HS-5 (cell line): ENCODE measurements at regions not wholly inside any gene's neighbourhood (a gene's known extent, or its start where the extent isn't known, plus 50 kb on each side); places are given as distances from the start of the nearest gene placed in this dataset.
"Not testable (repeated sequence)": the region's sequence is repeated elsewhere in the genome, so short reads cannot be mapped to it uniquely, and the experiment has no call there.

ENCODE experiments used
- DNase-seq: peaks from one replicate; pipeline ENCODE4 v3.0.0-alpha.2; 2012; ENCODE audit warnings: low read depth

- DNase-seq: not testable (repeated sequence)
These were observed 245.9 kb downstream of the BCL2L11 start for GRCh38 chr2:111366641-111367029.

GRCh38 chr2:111367080-111367479 is 246.4 kb downstream of the BCL2L11 start:
- not testable (repeated sequence) for DNase-seq

- not testable (repeated sequence) for DNase-seq
These were observed 247.2 kb downstream of the BCL2L11 start for GRCh38 chr2:111367871-111368270.

GRCh38 chr2:111368288-111368687 is 247.6 kb downstream of the BCL2L11 start:
- DNase-seq: not testable (repeated sequence)

- DNase-seq: not testable (repeated sequence)
These were observed 252.3 kb downstream of the BCL2L11 start for GRCh38 chr2:111373060-111373459.

GRCh38 chr2:111373989-111374388 is 253.3 kb downstream of the BCL2L11 start:
- DNase-seq: not testable (repeated sequence)

GRCh38 chr2:111374734-111375133 is 254.0 kb downstream of the BCL2L11 start:
- not testable (repeated sequence) for DNase-seq

- not testable (repeated sequence) for DNase-seq
These were observed 254.7 kb downstream of the BCL2L11 start for GRCh38 chr2:111375320-111375883.

- not testable (repeated sequence) for DNase-seq
These were observed 255.7 kb downstream of the BCL2L11 start for GRCh38 chr2:111376272-111376970.

- DNase-seq: not testable (repeated sequence)
These were observed 256.2 kb downstream of the BCL2L11 start for GRCh38 chr2:111376971-111377352.

- not testable (repeated sequence) for DNase-seq
These were observed 256.8 kb downstream of the BCL2L11 start for GRCh38 chr2:111377386-111377959.

- DNase-seq: not testable (repeated sequence)
These were observed 257.6 kb downstream of the BCL2L11 start for GRCh38 chr2:111378348-111378747.

- not testable (repeated sequence) for DNase-seq
These were observed 260.2 kb downstream of the BCL2L11 start for GRCh38 chr2:111380733-111381439.

- DNase-seq: not testable (repeated sequence)
These were observed 261.0 kb downstream of the BCL2L11 start for GRCh38 chr2:111381530-111382306.

- not testable (repeated sequence) for DNase-seq
These were observed 261.8 kb downstream of the BCL2L11 start for GRCh38 chr2:111382507-111382906.

- DNase-seq: not testable (repeated sequence)
These were observed 262.6 kb downstream of the BCL2L11 start for GRCh38 chr2:111383311-111383710.

GRCh38 chr2:111385226-111385957 is 264.7 kb downstream of the BCL2L11 start:
- not testable (repeated sequence) for DNase-seq

GRCh38 chr2:111390605-111391004 is 269.9 kb downstream of the BCL2L11 start:
- peak; percentile 1 for DNase-seq

- DNase-seq: not testable (repeated sequence)
These were observed 274.8 kb downstream of the BCL2L11 start for GRCh38 chr2:111395350-111396128.

- not testable (repeated sequence) for DNase-seq
These were observed 280.0 kb downstream of the BCL2L11 start for GRCh38 chr2:111400598-111401253.
